Activated T-helper 1 cell treated with Interleukin-2 at 50 U/mL for 16 hours (primary cell): ENCODE measurements at regions not wholly inside any gene's neighbourhood (a gene's known extent, or its start where the extent isn't known, plus 50 kb on each side); places are given as distances from the start of the nearest gene placed in this dataset.

Experiments used
- DNase-seq: peaks from one replicate; pipeline ENCODE4 v3.0.0-alpha.2; 2020; ENCODE audit warnings: low read depth

GRCh38 chr2:125070726-125071505 lies 1045.8 kb downstream of the CNTNAP5 start:
- no peak for DNase-seq

DNA sequence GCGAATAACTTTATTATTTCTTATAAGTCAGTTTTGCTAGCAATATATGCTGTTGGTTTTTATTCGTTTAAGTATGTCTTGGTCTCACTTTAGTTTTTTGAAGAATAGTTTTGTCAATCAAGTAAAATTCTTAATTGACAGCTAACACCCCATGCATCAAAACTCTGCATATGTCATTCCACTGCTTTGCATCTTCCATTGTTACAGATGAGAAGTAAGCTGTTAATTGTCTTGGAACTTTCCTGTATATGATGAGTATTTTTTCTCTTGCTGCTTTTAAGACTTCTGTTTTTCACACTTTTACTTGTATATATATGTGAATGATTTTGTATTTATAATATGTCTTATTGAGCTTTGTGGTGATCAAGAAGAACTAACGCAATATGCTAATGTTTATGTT lies 1048.4 kb downstream of the CNTNAP5 start:
- no peak for DNase-seq

DNA sequence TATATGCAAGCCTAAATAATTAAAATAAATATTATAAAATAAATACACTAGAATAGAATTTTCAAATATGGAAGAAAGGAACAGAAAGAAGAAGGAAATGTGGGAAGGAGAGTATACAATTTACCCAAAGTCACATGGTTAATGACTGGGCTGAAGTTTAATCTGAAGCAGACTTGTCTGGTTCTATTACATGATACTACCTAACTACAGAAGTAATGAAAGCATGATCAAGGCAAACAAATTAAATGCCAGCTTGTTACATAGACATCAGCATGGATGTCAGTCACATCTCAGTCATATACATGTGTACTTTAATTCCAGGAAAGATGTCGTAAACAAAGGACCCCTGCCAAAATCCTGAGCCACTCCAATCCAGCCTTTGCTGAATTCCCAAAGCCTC lies 1060.8 kb downstream of the CNTNAP5 start:
- no peak for DNase-seq

GRCh38 chr2:125086313-125087184 lies 1061.5 kb downstream of the CNTNAP5 start:
- DNase-seq: no peak

GRCh38 chr2:125092276-125093009 lies 1067.4 kb downstream of the CNTNAP5 start:
- DNase-seq: no peak

- DNase-seq: no peak
Observed at GRCh38 chr2:125095826-125096225, 1070.7 kb downstream of the CNTNAP5 start.

- no peak for DNase-seq
Observed at GRCh38 chr2:125106710-125107109, 1081.6 kb downstream of the CNTNAP5 start.

DNA sequence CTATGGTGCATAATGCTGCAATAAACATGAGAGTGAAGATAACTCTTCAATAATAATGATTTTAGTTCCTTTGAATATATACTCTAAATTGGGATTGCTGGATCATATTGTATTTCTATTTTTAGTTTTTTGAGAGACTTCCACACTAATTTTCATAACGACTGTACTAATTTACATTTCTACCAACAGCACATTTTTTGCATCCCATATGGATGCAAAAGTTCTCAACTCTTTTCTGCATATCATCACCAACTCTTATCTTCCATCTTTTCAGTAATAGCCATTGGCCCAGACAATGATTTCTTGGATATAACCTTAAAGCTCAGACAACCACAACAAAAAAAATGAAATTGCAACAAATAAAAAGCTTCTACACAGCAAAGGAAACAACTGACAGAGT lies 1082.4 kb downstream of the CNTNAP5 start:
- DNase-seq: no peak

GRCh38 chr2:125108251-125108650 lies 1083.2 kb downstream of the CNTNAP5 start:
- no peak for DNase-seq

DNA sequence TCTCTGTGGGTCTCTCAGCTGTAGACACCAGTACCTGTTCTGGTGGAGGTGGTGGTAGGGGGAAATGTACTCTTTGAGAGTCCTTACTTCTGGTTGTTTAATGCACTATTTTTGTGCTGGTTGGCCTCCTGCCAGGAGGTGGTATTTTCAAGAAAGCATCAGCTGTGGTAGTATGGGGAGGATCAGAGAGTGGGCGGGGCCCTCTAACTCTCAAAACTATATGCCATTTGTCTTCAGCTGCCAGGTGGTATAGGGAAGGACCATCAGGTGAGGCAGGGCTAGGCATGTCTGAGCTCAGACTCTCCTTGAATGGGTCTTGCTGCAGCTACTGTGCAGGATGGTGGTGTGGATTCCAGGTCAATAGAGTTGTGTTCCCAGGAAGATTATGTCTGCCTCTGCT lies 1100.8 kb downstream of the CNTNAP5 start:
- no peak for DNase-seq

DNA sequence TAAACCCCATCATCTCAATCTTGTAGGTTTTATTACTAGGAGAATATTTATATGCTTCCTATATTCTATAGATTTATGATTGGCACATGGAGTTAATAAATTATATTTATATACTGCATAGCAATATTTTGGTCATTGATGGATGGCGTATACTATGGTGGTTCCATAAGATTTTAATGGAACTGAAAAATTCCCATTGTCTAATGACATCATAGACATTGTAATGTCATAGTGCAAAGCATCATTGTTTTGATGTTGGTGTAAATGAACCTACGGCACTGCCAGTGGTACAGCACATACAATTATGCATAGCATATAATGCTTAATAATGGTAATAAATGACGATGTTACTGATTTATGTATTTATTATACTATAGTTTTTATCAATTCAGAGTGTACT lies 1135.9 kb downstream of the CNTNAP5 start:
- no peak for DNase-seq

- no peak for DNase-seq
Observed at GRCh38 chr2:125167152-125167551, 1142.1 kb downstream of the CNTNAP5 start.

DNA sequence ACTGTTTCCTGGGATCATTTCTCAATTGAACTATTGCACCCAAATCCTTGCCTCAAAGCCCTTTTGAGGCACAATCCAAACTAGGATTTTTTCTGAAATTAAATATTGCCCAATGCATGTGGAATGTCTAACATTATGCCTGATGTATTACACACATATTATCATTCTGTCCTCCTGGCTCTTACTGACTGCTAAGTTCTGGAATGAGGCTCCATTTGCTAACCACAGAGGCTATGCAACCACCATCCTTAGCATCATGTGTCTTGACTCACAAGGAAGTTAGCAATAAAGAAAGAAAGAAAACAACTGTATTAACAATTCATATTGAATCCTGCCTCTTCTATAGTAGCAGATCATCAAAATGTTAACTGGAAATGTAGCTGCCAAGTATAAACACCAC lies 1142.7 kb downstream of the CNTNAP5 start:
- DNase-seq: no peak

GRCh38 chr2:125168442-125168841 lies 1143.4 kb downstream of the CNTNAP5 start:
- no peak for DNase-seq

GRCh38 chr2:125169022-125169763 lies 1144.1 kb downstream of the CNTNAP5 start:
- DNase-seq: no peak

DNA sequence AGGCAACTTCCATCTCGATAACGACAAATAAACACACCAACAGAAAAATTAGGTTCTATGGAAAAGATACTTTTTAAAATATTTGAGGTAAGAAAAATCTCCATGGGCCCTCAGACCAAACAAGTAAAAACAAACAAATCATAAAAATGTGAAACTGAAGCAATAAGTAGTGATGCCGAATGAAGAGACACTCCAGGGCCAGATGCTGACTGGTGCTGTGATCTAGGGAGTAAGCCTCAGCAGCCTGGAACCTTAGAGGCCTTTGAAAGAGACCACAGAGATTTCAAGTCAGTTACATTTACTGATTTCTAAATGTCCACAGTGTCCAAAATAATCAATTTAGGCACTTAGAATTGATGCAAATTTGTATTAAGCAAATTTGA lies 1144.7 kb downstream of the CNTNAP5 start:
- no peak for DNase-seq

DNA sequence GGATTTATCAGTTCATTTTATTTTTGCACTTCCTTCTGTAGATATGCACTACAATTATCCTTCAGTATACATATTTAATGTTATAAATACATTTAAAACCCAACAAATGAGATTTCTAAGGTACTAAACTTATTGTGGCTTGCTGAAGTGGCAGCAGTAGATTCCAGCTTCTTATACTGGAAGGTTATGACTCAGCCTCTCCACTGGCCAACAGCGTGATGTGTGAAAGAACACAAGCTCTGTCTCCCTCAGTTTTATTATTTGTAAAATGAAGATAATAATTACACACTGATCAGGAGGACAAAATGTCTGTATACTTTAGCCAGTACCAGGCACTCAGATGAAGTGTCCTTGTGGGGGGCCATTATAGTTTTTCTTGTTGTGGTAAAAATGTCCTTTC lies 1147.1 kb downstream of the CNTNAP5 start:
- no peak for DNase-seq

DNA sequence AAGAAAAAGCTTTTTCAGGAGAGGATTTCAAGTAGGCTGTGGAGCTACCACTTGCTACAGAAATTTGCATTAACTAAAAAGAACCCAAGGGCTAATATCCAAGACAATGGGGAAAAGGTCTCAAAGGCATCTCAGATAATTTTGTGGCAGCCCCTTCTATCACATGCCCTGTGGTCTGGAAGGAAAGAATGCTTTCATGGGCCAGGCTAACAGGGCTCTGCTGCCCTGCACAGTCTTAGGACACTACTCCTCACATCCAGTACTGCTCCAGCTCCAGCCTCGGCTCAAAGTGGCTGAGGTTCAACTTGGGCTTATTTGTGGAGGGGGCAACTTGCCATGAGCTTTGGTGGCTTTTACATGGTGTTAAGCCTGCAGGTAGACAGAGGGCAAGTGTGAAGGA lies 1150.3 kb downstream of the CNTNAP5 start:
- no peak for DNase-seq

GRCh38 chr2:125185691-125186270 lies 1160.7 kb downstream of the CNTNAP5 start:
- no peak for DNase-seq

DNA sequence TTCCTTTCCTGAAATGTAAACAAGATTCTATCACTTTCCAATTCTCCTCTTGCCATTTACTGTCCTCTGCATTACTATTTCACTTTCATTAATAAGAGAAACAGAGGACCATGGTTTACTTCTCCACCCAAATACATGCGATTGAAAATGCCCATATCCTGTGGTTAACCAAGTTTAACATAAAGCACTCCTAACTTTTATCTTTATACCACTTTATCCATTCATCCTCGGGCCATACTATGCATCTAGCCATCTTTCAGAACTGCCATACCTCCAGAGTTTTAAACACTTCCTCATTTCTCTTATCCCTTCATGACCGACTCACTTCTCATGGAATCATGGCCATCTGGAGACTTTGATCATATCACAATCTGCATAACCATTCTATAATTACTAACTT lies 1182.3 kb downstream of the CNTNAP5 start:
- no peak for DNase-seq

GRCh38 chr2:125216321-125216720 lies 1191.2 kb downstream of the CNTNAP5 start:
- DNase-seq: no peak

- DNase-seq: no peak
Observed at GRCh38 chr2:125224188-125224587, 1199.1 kb downstream of the CNTNAP5 start.
